Activated T-helper 1 cell treated with anti-CD3 and anti-CD28 coated beads, Interleukin-12 subunit alpha, Interleukin-12 subunit beta, Interleukin-2, Interleukin-4 antibody, amounts not matched to agents 30 ng/mL and 10 ng/mL and 1 ng/mL, durations not matched to agents 14 hours and 24 hours and 36 hours (primary cell): ENCODE measurements at regions not wholly inside any gene's neighbourhood (a gene's known extent, or its start where the extent isn't known, plus 50 kb on each side); places are given as distances from the start of the nearest gene placed in this dataset.

Experiments
- DNase-seq: peaks from one replicate; pipeline ENCODE4 v3.0.0; 2021; ENCODE audit warnings: low spot score
- H3K27ac Mint-ChIP-seq: one replicate; pipeline ENCODE4 v1.8.0; 2021; ENCODE audit warnings: mild to moderate bottlenecking, mixed read lengths
- H3K27me3 Mint-ChIP-seq: one replicate; pipeline ENCODE4 v1.8.0; 2022; ENCODE audit warnings: mild to moderate bottlenecking, moderate library complexity, mixed read lengths; ENCODE audit not compliant: insufficient read depth
- H3K36me3 Mint-ChIP-seq: one replicate; pipeline ENCODE4 v1.8.0; 2021; ENCODE audit warnings: low read depth, mixed read lengths
- H3K4me1 Mint-ChIP-seq: one replicate; pipeline ENCODE4 v1.8.0; 2021; ENCODE audit warnings: low read depth, mixed read lengths
- H3K4me3 Mint-ChIP-seq: one replicate; pipeline ENCODE4 v1.8.0; 2021; ENCODE audit warnings: mild to moderate bottlenecking, moderate library complexity, mixed read lengths
- H3K9me3 Mint-ChIP-seq: one replicate; pipeline ENCODE4 v1.8.0; 2021; ENCODE audit warnings: mixed read lengths
- intact Hi-C: fragments of 100-400 bp; cut with micrococcal nuclease; formaldehyde crosslinking; loops from one replicate; pipeline ENCODE4 v1.15.1; 2024

DNA sequence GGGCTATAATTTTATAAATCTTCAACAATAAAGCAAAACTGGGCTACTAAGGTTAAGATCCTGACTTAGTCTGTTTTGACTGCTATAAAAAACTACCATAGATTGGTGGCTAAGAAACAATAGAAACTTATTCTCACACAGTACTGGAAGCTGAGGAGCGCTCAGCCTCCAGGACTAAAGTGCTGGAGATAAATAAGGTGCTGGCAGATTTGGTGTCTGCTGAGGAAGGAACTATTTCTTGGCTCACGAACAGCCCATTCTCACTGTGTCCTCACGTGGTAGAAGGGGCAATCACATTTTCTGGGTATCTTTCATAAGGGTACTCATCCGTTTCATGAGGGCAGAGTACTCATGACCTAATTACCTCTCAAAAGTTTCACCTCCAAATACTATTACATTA lies 166.8 kb upstream of the CBLB start:
- H3K36me3 Mint-ChIP-seq: peaks cover 2% of the 10 kb centered on the region
- peaks cover 6% of the 10 kb centered on the region for H3K4me1 Mint-ChIP-seq
- no peak overlapping the region for H3K4me3 Mint-ChIP-seq
- DNase-seq: no peak
- intact Hi-C loops: no loop called here
- no peak overlapping the region for H3K27ac Mint-ChIP-seq
- peaks cover 9% of the 10 kb centered on the region for H3K9me3 Mint-ChIP-seq
- no peaks in the 10 kb centered on the region for H3K27me3 Mint-ChIP-seq

GRCh38 chr3:106036696-106037095 lies 167.9 kb upstream of the CBLB start:
- Mint-ChIP-seq H3K4me3 (no peak overlapping the region), H3K27ac (no peak overlapping the region), H3K4me1 (peaks cover 6% of the 10 kb centered on the region), H3K27me3 (no peaks in the 10 kb centered on the region), H3K9me3 (peaks cover 9% of the 10 kb centered on the region), H3K36me3 (peaks cover 2% of the 10 kb centered on the region)
- no peak for DNase-seq
- intact Hi-C loops: no loop called here

DNA sequence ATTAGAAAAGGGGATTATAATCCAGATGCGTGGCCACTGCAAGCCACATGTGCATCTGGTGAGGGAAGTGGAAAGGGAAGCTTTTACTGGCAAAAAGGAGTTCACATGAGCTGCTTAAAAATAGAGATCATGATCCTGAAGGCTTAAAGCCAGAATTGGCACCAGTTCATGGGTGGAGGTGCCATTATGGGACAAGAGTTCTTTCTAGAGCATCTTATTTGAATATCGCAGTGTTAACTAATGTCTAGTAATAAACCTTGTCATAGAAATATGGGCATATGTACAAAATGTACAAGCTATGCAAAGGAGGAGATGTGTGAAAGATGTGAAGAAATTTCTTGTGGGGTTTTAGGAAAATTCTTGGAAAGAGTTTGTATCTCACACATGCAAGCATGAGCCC lies 178.4 kb upstream of the CBLB start:
- DNase-seq: no peak
- Mint-ChIP-seq H3K27ac (no peak overlapping the region), H3K27me3 (no peaks in the 10 kb centered on the region), H3K4me1 (peaks cover 10% of the 10 kb centered on the region), H3K4me3 (no peak overlapping the region), H3K9me3 (peaks cover 19% of the 10 kb centered on the region), H3K36me3 (peaks cover 15% of the 10 kb centered on the region)
- intact Hi-C loops: no loop called here

DNA sequence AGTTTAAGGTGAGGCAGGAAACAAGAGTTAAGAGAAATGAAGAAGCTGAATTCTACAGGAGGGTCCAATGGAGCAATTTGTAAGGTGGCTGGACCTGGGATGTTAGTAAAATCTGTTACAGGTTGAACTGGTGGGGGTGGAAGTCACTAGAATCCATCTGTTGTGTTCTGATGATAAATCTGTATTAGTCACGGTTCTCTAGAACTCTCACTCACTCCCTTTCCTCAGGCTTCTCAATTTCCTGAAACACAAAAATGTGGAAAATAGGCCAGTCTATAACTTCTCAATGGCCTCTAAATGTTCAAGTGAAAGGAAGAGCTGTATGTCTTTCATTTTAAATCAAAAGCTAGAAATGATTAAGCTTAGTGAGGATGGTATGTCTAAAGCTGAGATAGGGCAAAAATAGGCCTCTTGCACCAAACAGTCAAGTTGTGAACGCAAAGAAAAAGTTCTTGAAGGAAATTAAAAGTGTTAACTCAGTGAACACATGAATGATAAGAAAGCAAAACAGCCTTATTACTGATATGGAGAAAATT lies 180.2 kb upstream of the CBLB start:
- Mint-ChIP-seq H3K36me3 (peaks cover 15% of the 10 kb centered on the region), H3K4me1 (peaks cover 10% of the 10 kb centered on the region), H3K9me3 (peaks cover 23% of the 10 kb centered on the region), H3K4me3 (no peak overlapping the region), H3K27me3 (no peaks in the 10 kb centered on the region), H3K27ac (peak overlapping the region; percentile 55)
- DNase-seq: no peak
- intact Hi-C loops: no loop called here

DNA sequence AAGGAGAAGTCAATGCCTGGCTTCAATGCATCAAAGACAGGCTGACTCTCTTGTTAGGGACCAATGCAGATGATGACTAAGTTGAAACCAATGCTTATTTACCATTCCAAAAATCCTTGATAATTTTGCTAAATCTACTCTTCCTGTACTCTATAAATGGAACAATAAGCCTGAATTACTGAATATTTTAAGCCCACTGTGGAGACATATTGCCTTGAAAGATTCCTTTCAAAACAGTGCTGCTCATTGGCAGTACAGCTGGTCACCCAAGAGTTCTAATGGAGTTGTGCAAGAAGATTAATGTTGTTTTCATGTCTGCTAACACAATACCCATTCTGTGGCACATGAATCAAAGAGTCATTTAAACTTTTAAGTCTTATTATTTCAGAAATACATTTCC lies 181.0 kb upstream of the CBLB start:
- intact Hi-C loops: no loop called here
- Mint-ChIP-seq H3K4me1 (peaks cover 10% of the 10 kb centered on the region), H3K4me3 (no peak overlapping the region), H3K36me3 (peaks cover 11% of the 10 kb centered on the region), H3K9me3 (peaks cover 20% of the 10 kb centered on the region), H3K27ac (no peak overlapping the region), H3K27me3 (no peaks in the 10 kb centered on the region)
- no peak for DNase-seq

- peaks cover 10% of the 10 kb centered on the region for H3K4me1 Mint-ChIP-seq
- no peaks in the 10 kb centered on the region for H3K27me3 Mint-ChIP-seq
- intact Hi-C loops: no loop called here
- H3K9me3 Mint-ChIP-seq: peaks cover 31% of the 10 kb centered on the region
- H3K36me3 Mint-ChIP-seq: peaks cover 5% of the 10 kb centered on the region
- no peak overlapping the region for H3K4me3 Mint-ChIP-seq
- DNase-seq: no peak
- H3K27ac Mint-ChIP-seq: no peak overlapping the region
Observed at GRCh38 chr3:106056931-106057330, 188.1 kb upstream of the CBLB start.

DNA sequence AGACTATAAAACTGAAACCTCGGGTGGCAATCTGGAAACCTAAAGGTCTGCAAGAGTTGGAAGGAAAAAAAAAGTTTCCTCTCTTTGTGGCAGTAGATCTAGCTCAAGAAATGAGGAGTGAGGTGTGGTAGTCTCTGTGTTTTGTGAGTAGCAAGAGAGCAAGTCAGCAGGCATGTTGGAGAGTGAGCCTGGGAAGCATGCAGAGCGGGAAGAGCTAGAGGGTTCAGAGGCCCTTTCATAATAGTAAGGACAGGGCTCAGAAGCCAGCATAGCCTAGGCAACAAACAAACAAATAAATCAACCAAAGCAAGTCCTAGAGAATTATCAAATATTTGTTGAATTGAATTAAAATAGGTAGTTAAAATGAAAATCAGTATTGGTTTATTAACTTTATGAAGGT lies 189.7 kb upstream of the CBLB start:
- H3K4me3 Mint-ChIP-seq: no peak overlapping the region
- peaks cover 14% of the 10 kb centered on the region for H3K36me3 Mint-ChIP-seq
- peaks cover 10% of the 10 kb centered on the region for H3K4me1 Mint-ChIP-seq

GRCh38 chr3:106059953-106060517 lies 191.2 kb upstream of the CBLB start:
- Mint-ChIP-seq H3K36me3 (peaks cover 19% of the 10 kb centered on the region), H3K27me3 (no peaks in the 10 kb centered on the region)

More for the DNA sequence above, 189.7 kb upstream of the CBLB start:
- no peak overlapping the region for H3K27ac Mint-ChIP-seq
- no peak for DNase-seq
- peaks cover 40% of the 10 kb centered on the region for H3K9me3 Mint-ChIP-seq
- no peaks in the 10 kb centered on the region for H3K27me3 Mint-ChIP-seq
- intact Hi-C loops: no loop called here

DNA sequence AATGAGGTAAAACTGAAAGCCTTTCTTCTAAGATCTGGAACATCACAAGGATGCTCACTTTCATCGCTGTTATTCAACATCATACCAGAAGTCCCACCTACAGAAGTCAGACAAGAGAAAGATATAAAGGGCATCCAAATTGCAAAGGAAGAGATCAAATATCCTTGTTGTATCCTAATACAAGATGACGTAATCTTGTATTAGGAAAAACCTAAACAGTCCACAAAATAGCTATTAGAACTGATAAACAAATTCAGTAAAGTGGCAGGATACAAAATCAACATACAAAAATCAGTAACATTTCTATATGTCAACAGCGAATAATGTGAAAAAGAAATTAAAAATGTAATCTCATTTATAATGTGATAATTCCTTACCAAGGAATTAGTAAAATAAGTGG lies 195.1 kb upstream of the CBLB start:
- DNase-seq: no peak
- Mint-ChIP-seq H3K4me1 (peaks cover 13% of the 10 kb centered on the region), H3K4me3 (no peak overlapping the region), H3K9me3 (peaks cover 36% of the 10 kb centered on the region), H3K27ac (no peak overlapping the region), H3K36me3 (peaks cover 20% of the 10 kb centered on the region), H3K27me3 (no peaks in the 10 kb centered on the region)
- intact Hi-C loops: no loop called here

More at GRCh38 chr3:106059953-106060517, 191.2 kb upstream of the CBLB start:
- no peak overlapping the region for H3K4me3 Mint-ChIP-seq
- no peak for DNase-seq
- H3K27ac Mint-ChIP-seq: no peak overlapping the region
- H3K4me1 Mint-ChIP-seq: peaks cover 10% of the 10 kb centered on the region
- intact Hi-C loops: no loop called here
- peaks cover 49% of the 10 kb centered on the region for H3K9me3 Mint-ChIP-seq

GRCh38 chr3:106065831-106066230 lies 197.0 kb upstream of the CBLB start:
- intact Hi-C loops: loop anchor here (5.0 kb wide), 1 partner anchor 361 kb away; no protein-coding TSS in a partner anchor
- Mint-ChIP-seq H3K4me1 (peaks cover 15% of the 10 kb centered on the region), H3K4me3 (no peak overlapping the region), H3K9me3 (peaks cover 35% of the 10 kb centered on the region), H3K27ac (no peak overlapping the region), H3K36me3 (peaks cover 20% of the 10 kb centered on the region), H3K27me3 (no peaks in the 10 kb centered on the region)
- no peak for DNase-seq

DNA sequence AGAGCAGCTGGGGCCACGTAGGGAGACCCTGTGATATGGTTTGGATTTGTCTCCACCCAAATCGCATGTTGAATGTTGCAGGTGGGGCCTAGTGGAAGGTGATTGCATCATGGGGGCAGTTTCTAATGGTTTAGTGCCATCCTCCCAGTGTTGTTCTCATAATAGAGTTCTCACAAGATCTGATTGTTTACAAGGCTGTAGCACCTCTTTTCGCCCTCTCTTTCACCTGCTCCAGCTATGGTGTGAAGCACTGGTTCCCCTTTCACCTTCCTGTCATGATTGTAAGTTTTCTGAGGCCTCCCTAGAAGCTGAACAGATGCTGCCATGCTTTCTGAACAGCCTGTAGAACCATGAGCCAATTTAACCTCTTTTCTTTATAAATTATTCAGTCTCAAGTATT lies 198.9 kb upstream of the CBLB start:
- Mint-ChIP-seq H3K4me3 (no peak overlapping the region), H3K27me3 (no peaks in the 10 kb centered on the region), H3K9me3 (peaks cover 33% of the 10 kb centered on the region), H3K27ac (no peak overlapping the region), H3K4me1 (peaks cover 15% of the 10 kb centered on the region), H3K36me3 (peaks cover 17% of the 10 kb centered on the region)
- no peak for DNase-seq
- intact Hi-C loops: loop anchor here (2.0 to 5.0 kb wide), 7 partner anchors 51 to 360 kb away; no protein-coding TSS in a partner anchor

GRCh38 chr3:106068381-106068780 lies 199.6 kb upstream of the CBLB start:
- Mint-ChIP-seq H3K9me3 (peaks cover 26% of the 10 kb centered on the region), H3K27ac (peak overlapping the region; percentile 87), H3K36me3 (peaks cover 11% of the 10 kb centered on the region), H3K4me3 (no peak overlapping the region), H3K27me3 (no peaks in the 10 kb centered on the region), H3K4me1 (peaks cover 15% of the 10 kb centered on the region)
- intact Hi-C loops: loop anchor here (2.0 to 5.0 kb wide), 7 partner anchors 50 to 359 kb away; no protein-coding TSS in a partner anchor
- no peak for DNase-seq

DNA sequence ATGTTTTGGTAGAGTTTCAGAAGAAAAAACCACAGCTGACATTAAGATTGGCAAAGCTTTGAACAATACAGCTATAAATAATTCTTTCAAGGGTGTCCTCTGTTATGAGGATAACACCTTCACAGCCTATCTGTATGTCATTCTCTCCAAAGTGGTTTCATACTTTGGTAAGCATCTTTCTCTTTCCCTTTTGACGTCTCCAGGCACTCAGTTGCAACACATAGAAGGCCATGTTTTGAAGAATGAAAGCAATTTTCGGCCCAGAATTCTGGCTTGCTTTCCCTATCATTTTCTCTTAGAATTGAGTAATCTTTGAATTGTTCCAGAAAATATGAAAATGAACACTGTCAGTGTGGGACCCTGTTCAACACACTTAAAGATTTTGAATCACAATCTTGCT lies 200.0 kb upstream of the CBLB start:
- peak; percentile 3 for DNase-seq

More for the DNA sequence above, 200.0 kb upstream of the CBLB start:
- Mint-ChIP-seq H3K27ac (peak overlapping the region; percentile 87), H3K36me3 (peaks cover 10% of the 10 kb centered on the region), H3K4me3 (no peak overlapping the region), H3K4me1 (peaks cover 15% of the 10 kb centered on the region), H3K9me3 (peaks cover 22% of the 10 kb centered on the region), H3K27me3 (no peaks in the 10 kb centered on the region)
- intact Hi-C loops: loop anchor here (2.0 to 5.0 kb wide), 7 partner anchors 50 to 359 kb away; no protein-coding TSS in a partner anchor
